CD4-positive, alpha-beta T cell treated with Interleukin-12 subunit alpha and Interleukin-12 subunit beta, for 1 hour (primary cell): ENCODE measurements at regions not wholly inside any gene's neighbourhood (a gene's known extent, or its start where the extent isn't known, plus 50 kb on each side); places are given as distances from the start of the nearest gene placed in this dataset.

Source experiments
- DNase-seq: peaks from one replicate; pipeline ENCODE4 v3.0.0-alpha.2; 2020

GRCh38 chr7:94239661-94240234 lies 154.9 kb upstream of the COL1A2 start:
- DNase-seq: no peak

DNA sequence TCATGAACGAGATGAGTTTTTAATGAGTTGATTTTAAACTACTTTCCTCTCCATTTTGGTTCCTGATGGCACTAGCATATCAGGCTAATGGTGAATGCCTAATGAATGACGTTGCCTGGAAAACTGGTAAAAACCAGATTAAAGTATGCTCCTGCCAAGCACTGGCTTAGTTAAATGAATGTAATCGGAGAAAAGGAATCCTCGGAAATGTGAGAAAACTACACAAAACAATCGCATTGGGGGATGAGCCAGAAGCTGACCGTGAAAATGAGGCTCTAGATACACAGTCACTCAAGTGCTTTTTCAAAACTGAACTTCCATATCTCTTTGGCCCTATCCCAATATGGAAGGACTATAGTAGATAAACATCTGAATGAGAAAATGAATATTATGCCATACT lies 153.8 kb upstream of the COL1A2 start:
- no peak for DNase-seq

DNA sequence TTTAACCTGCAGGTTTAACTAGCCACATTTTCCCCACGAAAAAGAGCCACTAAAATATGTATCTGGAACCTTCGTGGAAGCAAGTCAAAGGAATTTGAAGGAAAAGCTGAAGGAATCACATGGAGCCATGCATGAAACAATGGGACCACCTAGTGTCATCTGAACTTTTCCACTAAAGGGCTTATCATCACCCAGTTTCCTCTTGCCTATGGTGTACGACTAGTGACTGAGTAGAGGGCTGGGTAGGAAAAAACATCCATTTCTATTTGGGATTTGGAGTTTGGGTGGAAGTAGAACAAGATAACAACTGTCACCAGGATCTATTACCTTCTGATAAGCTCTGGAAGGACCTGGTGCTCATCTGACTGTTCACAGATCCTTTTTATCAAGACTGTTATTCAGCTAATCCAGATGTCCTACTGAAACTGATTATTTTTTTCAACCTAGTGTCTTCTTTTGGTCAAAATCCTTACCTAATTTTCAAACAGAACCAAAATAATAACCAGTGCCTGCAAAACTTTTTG lies 153.2 kb upstream of the COL1A2 start:
- DNase-seq: no peak

GRCh38 chr7:94243066-94243711 lies 151.5 kb upstream of the COL1A2 start:
- DNase-seq: no peak

- DNase-seq: no peak
These were observed 149.9 kb upstream of the COL1A2 start for GRCh38 chr7:94244760-94245159.

- no peak for DNase-seq
These were observed 149.2 kb upstream of the COL1A2 start for GRCh38 chr7:94245500-94245899.

- DNase-seq: no peak
These were observed 146.7 kb upstream of the COL1A2 start for GRCh38 chr7:94247970-94248369.

DNA sequence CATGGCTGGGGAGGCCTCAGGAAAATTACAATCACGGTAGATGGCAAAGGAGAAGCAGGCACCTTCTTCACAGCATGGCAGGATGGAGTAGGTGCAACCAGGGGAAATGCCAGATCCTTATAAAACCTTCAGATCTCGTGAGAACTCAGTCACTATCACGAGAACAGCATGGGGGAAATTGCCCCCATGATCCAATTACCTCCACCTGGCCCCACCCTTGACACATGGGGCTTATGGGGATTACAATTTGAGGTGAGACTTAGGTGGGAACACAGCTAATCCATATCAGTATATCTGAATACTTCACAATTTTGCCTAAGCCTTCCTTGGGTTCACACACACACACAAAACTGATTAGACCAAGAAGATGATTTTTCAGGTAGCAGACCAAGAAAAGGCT lies 145.1 kb upstream of the COL1A2 start:
- no peak for DNase-seq

DNA sequence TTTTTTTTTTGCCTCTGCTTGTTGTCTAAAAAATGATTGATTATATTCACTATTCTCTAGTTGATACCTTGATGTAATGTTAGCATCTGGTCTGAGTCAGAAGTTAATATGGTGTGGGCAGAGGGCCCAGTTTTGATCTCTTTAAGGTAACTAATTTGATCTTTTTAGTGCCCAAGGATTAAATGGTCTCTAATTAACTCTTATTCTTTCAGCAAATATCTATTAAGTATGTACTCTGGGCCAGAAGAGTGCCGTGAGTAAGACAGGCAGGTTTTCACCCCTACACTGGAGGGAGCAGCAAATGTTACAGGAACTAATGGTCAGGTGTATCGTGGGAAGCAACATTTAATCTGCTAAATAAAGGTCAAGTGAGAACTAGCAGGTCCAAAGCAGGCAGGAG lies 144.6 kb upstream of the COL1A2 start:
- no peak for DNase-seq

DNA sequence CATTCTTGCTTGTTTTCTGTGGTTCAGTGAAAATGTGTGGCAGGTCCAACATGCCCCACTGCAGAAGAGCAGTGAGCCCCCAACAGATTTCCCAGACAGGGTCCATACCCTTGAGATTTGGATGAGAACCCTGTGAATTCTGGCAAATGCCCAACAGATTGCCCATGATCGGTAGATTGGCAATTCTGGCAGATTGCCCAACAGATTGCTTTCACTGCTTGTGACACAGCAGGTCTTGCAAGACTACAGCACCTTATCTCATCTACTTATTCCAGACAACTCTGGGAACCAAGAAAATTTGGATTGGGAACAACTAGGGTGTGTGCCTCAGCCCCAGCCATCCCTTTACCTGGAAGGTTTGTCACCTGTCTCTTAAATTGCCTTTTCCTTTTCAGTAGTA lies 143.7 kb upstream of the COL1A2 start:
- DNase-seq: no peak

GRCh38 chr7:94252124-94252523 lies 142.6 kb upstream of the COL1A2 start:
- no peak for DNase-seq

- no peak for DNase-seq
These were observed 141.7 kb upstream of the COL1A2 start for GRCh38 chr7:94252971-94253370.

- no peak for DNase-seq
These were observed 141.0 kb upstream of the COL1A2 start for GRCh38 chr7:94253686-94254085.

DNA sequence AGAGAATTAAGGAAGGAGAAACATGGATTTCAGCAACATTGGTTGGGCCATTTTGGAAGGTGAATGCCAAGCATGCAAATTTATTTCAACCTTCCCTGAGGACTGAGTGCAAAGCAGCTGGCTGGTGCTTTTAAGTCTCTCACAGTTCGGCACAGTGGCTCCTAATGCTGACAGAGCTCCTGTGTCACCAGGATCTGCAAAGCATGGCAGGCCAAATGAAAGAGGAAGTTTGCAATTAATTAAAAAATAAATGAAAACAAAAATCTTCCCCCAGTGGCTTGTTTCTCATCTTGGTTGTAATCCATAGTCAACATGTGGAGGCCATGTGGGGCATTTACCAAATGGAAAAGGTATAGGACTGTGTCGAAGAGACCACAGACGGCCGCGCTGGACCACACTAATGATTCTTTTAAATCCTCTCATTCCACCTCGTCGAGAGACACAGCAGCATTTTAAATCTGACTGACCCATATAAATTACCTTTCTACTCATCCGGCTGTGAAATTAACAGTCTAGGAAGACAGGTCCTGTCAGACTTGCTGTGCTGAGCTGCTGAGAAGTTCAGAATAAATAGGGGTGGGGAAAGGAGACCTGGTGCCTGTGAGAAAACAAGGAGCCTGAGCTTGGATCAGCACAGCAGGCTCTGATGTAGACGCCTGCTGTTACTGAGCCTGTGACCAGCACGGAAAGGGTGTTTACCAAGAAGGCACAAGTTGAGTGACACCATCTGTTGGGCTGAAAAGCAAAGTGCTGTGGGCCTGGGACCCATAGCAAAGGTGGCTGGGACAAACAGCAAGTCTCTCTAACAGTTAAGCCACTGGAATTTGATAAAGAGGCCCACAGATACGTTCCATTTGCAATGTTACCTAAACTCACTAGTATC lies 136.0 kb upstream of the COL1A2 start:
- no peak for DNase-seq

GRCh38 chr7:94261067-94261466 lies 133.6 kb upstream of the COL1A2 start:
- no peak for DNase-seq

- DNase-seq: no peak
These were observed 129.9 kb upstream of the COL1A2 start for GRCh38 chr7:94264756-94265155.

- DNase-seq: no peak
These were observed 129.2 kb upstream of the COL1A2 start for GRCh38 chr7:94265456-94265855.

GRCh38 chr7:94266238-94266644 lies 128.5 kb upstream of the COL1A2 start:
- DNase-seq: no peak

- DNase-seq: no peak
These were observed 123.9 kb upstream of the COL1A2 start for GRCh38 chr7:94270772-94271171.

DNA sequence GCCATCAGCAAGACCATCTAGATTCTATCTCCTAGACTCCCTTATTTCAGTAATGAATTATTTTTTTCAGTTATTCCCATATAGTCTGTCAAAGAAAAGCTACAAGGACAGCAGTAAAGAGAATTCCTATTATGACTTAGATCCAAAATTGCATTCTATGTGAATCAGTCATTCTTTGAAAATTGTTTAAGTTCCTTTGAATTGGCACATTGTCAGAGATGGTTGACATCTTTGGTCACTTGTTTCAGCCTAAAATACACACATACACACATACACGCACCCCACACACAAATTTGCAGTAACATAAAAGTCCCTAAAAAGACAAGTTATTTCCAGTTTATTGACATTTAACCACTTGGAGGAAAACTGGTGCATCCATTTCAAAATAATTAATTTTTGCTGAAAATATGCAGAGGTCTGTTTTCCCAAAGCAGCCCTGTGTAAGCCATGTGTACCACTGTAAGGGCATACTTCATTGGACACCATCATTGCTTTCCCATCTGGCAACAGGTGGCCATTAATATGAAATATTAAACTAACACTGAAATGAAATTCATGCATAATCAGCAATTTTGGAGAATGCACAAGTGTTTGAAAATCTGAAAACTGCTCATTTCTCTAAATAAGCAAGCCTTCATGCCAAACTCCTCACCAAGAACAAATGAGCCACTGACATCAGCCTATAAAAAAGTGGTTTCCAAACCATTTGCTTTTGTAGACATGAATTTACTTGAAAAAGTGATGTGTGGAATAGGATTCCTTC lies 121.7 kb upstream of the COL1A2 start:
- no peak for DNase-seq

GRCh38 chr7:94274828-94275227 lies 119.9 kb upstream of the COL1A2 start:
- no peak for DNase-seq

GRCh38 chr7:94276027-94276426 lies 118.7 kb upstream of the COL1A2 start:
- no peak for DNase-seq

GRCh38 chr7:94276795-94277194 lies 117.9 kb upstream of the COL1A2 start:
- no peak for DNase-seq
